Esophagus (tissue), 2 donors: ENCODE measurements at regions not wholly inside any gene's neighbourhood (a gene's known extent, or its start where the extent isn't known, plus 50 kb on each side); places are given as distances from the start of the nearest gene placed in this dataset.

Experiments
- H3K27ac ChIP-seq, 2 donors: one replicate each; pipeline ENCODE4 v1.5.1; 2013; ENCODE audit warnings: low read depth in 2 of 2, mild to moderate bottlenecking in 2 of 2, inconsistent platforms in 1 of 2, low read length in 1 of 2, moderate library complexity in 1 of 2
- H3K27me3 ChIP-seq, 2 donors: one replicate each; pipeline ENCODE4 v1.6.1; 2013; ENCODE audit warnings: low read length in 2 of 2, control low read depth in 1 of 2, mild to moderate bottlenecking in 1 of 2; ENCODE audit not compliant: insufficient read depth in 2 of 2, control insufficient read depth in 1 of 2
- H3K36me3 ChIP-seq, 2 donors: one replicate each; pipeline ENCODE4 v1.6.1; 2013; ENCODE audit warnings: low read length in 1 of 2; ENCODE audit not compliant: control insufficient read depth in 2 of 2, insufficient read depth in 2 of 2
- H3K4me1 ChIP-seq, 2 donors: one replicate each; pipeline ENCODE4 v1.6.1; 2013; ENCODE audit warnings: low read length in 1 of 2; ENCODE audit not compliant: control insufficient read depth in 2 of 2, insufficient read depth in 2 of 2
- H3K4me3 ChIP-seq, 2 donors: one replicate each; pipeline ENCODE4 v1.5.1; 2013; ENCODE audit warnings: low read length in 2 of 2, mild to moderate bottlenecking in 2 of 2, low read depth in 1 of 2, moderate library complexity in 1 of 2
- H3K9me3 ChIP-seq, 2 donors: one replicate each; pipeline ENCODE4 v1.6.1; 2013; ENCODE audit warnings: mild to moderate bottlenecking in 2 of 2, low read depth in 1 of 2, low read length in 1 of 2, moderate library complexity in 1 of 2; ENCODE audit not compliant: control insufficient read depth in 2 of 2, insufficient read depth in 1 of 2
- WGBS, 2 donors: extraction: QIAGEN DNeasy Blood & Tissue Kit; methylation state at CpG; one replicate each; pipeline ENCODE4 v1.1.7; 2013; 5-methylcytosine and 5-hydroxymethylcytosine counted together
- donor health status: healthy with polysubstance abuse.
- donor health status: Bipolar disorder and iron deficiency.

GRCh38 chr12:91690531-91690930 lies 455.1 kb downstream of the BTG1 start:
- WGBS, 2 donors: 90 to 99% methylated on average over 4 of the region's 4 CpGs
- Histone ChIP-seq H3K4me1 (no peaks in the 10 kb centered on the region), H3K27me3 (no peaks in the 10 kb centered on the region), H3K9me3 (no peaks in the 10 kb centered on the region), H3K36me3 (no peaks in the 10 kb centered on the region), H3K27ac (no peak overlapping the region), H3K4me3 (no peak overlapping the region)

- 61 to 62% methylated on average over 3 of the region's 3 CpGs for WGBS, 2 donors
- H3K36me3 ChIP-seq: no peaks in the 10 kb centered on the region
- no peak overlapping the region for H3K27ac ChIP-seq
- H3K4me3 ChIP-seq: no peak overlapping the region
- no peaks in the 10 kb centered on the region for H3K27me3 ChIP-seq
- no peaks in the 10 kb centered on the region for H3K4me1 ChIP-seq
- no peaks in the 10 kb centered on the region for H3K9me3 ChIP-seq
Measured at GRCh38 chr12:91687052-91688017, 458.3 kb downstream of the BTG1 start.

- no peak overlapping the region for H3K27ac ChIP-seq
- WGBS, 2 donors: 59 to 62% methylated on average over 2 of the region's 2 CpGs
Measured at GRCh38 chr12:91685917-91686316, 459.7 kb downstream of the BTG1 start.

GRCh38 chr12:91681751-91682150 lies 463.9 kb downstream of the BTG1 start:
- Histone ChIP-seq H3K27me3 (no peaks in the 10 kb centered on the region), H3K4me1 (no peaks in the 10 kb centered on the region), H3K9me3 (no peaks in the 10 kb centered on the region), H3K36me3 (no peaks in the 10 kb centered on the region), H3K4me3 (no peak overlapping the region), H3K27ac (no peak overlapping the region)
- WGBS, 2 donors: 88 to 92% methylated on average over 11 of the region's 11 CpGs

More at GRCh38 chr12:91685917-91686316, 459.7 kb downstream of the BTG1 start:
- H3K36me3 ChIP-seq: no peaks in the 10 kb centered on the region
- no peaks in the 10 kb centered on the region for H3K4me1 ChIP-seq
- H3K27me3 ChIP-seq: no peaks in the 10 kb centered on the region
- no peak overlapping the region for H3K4me3 ChIP-seq
- H3K9me3 ChIP-seq: no peaks in the 10 kb centered on the region

GRCh38 chr12:91680864-91681263 lies 464.8 kb downstream of the BTG1 start:
- Histone ChIP-seq H3K4me3 (no peak overlapping the region), H3K4me1 (no peaks in the 10 kb centered on the region)
- WGBS, 2 donors: 82 to 91% methylated on average over 2 of the region's 2 CpGs

GRCh38 chr12:91677556-91677955 lies 468.1 kb downstream of the BTG1 start:
- H3K4me1 ChIP-seq: no peaks in the 10 kb centered on the region
- H3K4me3 ChIP-seq: no peak overlapping the region
- H3K27me3 ChIP-seq: no peaks in the 10 kb centered on the region
- H3K36me3 ChIP-seq: no peaks in the 10 kb centered on the region
- no peak overlapping the region for H3K27ac ChIP-seq
- no peaks in the 10 kb centered on the region for H3K9me3 ChIP-seq
- 96 to 97% methylated on average over 1 of the region's 1 CpG for WGBS, 2 donors

More at GRCh38 chr12:91680864-91681263, 464.8 kb downstream of the BTG1 start:
- H3K9me3 ChIP-seq: no peaks in the 10 kb centered on the region
- H3K27ac ChIP-seq: no peak overlapping the region
- H3K36me3 ChIP-seq: no peaks in the 10 kb centered on the region
- no peaks in the 10 kb centered on the region for H3K27me3 ChIP-seq

GRCh38 chr12:91675401-91675800 lies 470.2 kb downstream of the BTG1 start:
- H3K9me3 ChIP-seq: no peaks in the 10 kb centered on the region
- H3K4me1 ChIP-seq: no peaks in the 10 kb centered on the region
- no peak overlapping the region for H3K27ac ChIP-seq
- H3K4me3 ChIP-seq: no peak overlapping the region
- no peaks in the 10 kb centered on the region for H3K36me3 ChIP-seq
- 78 to 89% methylated on average over 2 of the region's 2 CpGs for WGBS, 2 donors
- no peaks in the 10 kb centered on the region for H3K27me3 ChIP-seq

GRCh38 chr12:91672130-91672529 lies 473.5 kb downstream of the BTG1 start:
- 54 to 61% methylated on average over 1 of the region's 1 CpG for WGBS, 2 donors
- H3K9me3 ChIP-seq: no peaks in the 10 kb centered on the region
- H3K27ac ChIP-seq: no peak overlapping the region
- H3K27me3 ChIP-seq: no peaks in the 10 kb centered on the region
- no peak overlapping the region for H3K4me3 ChIP-seq
- no peaks in the 10 kb centered on the region for H3K4me1 ChIP-seq
- no peaks in the 10 kb centered on the region for H3K36me3 ChIP-seq

- Histone ChIP-seq H3K4me1 (no peaks in the 10 kb centered on the region), H3K4me3 (no peak overlapping the region), H3K9me3 (no peaks in the 10 kb centered on the region), H3K27ac (no peak overlapping the region), H3K27me3 (no peaks in the 10 kb centered on the region), H3K36me3 (no peaks in the 10 kb centered on the region)
- 58 to 72% methylated on average over 2 of the region's 2 CpGs for WGBS, 2 donors
Measured at GRCh38 chr12:91667694-91668093, 478.0 kb downstream of the BTG1 start.

- H3K4me1 ChIP-seq: no peaks in the 10 kb centered on the region
- H3K36me3 ChIP-seq: no peaks in the 10 kb centered on the region
- H3K27ac ChIP-seq: no peak overlapping the region
- H3K27me3 ChIP-seq: no peaks in the 10 kb centered on the region
- no peak overlapping the region for H3K4me3 ChIP-seq
- WGBS, 2 donors: 53 to 60% methylated on average over 4 of the region's 4 CpGs
- H3K9me3 ChIP-seq: no peaks in the 10 kb centered on the region
Measured at GRCh38 chr12:91663744-91664143, 481.1 kb upstream of the DCN start.
